Prostate gland (tissue), 2 donors: ENCODE measurements at regions not wholly inside any gene's neighbourhood (a gene's known extent, or its start where the extent isn't known, plus 50 kb on each side); places are given as distances from the start of the nearest gene placed in this dataset.

ENCODE experiments used
- DNase-seq: peaks from one replicate; pipeline ENCODE4 v3.0.0-alpha.2; 2019; ENCODE audit warnings: low spot score
- H3K27ac ChIP-seq, 2 donors: fragments of 200-600 bp; sonication (generic); 2 replicates each; pipeline ENCODE4 v1.5.1; 2017 to 2019
- H3K27me3 ChIP-seq: fragments of 200-600 bp; sonication (generic); replicated peaks from 2 replicates; pipeline ENCODE4 v1.5.1; 2019; ENCODE audit not compliant: insufficient read depth
- H3K36me3 ChIP-seq, 2 donors: fragments of 200-600 bp; sonication (generic); 1 replicate in 1 of 2; 2 replicates in 1 of 2; pipeline versions ENCODE4 v1.5.1 to v1.8.1; 2017 to 2019
- H3K4me1 ChIP-seq: fragments of 200-600 bp; sonication (generic); replicated peaks from 2 replicates; pipeline ENCODE4 v1.5.1; 2019
- H3K4me3 ChIP-seq, 2 donors: fragments of 200-600 bp; sonication (generic); 2 replicates each; pipeline ENCODE4 v1.5.1; 2017 to 2019
- H3K9me3 ChIP-seq: fragments of 200-600 bp; sonication (generic); 2 replicates; pipeline ENCODE4 v1.5.1; 2017
- CTCF ChIP-seq, 4 experiments: fragments of 200-600 bp in 2 of 4; fragments of 450-650 bp in 2 of 4; sonication (generic) in 2 of 4; IDR thresholded peaks; 1 replicate in 3 of 4; 2 replicates in 1 of 4; pipeline ENCODE4 v1.5.1; 2016 to 2019; ENCODE audit warnings: antibody characterized with exemption in 4 of 4, mild to moderate bottlenecking in 2 of 4, moderate library complexity in 2 of 4
- POLR2A ChIP-seq: fragments of 450-650 bp; IDR thresholded peaks from one replicate; pipeline ENCODE4 v1.6.1; 2016; ENCODE audit warnings: antibody characterized with exemption, mild to moderate bottlenecking
- POLR2AphosphoS5 ChIP-seq: sonication (generic); formaldehyde crosslinking; IDR thresholded peaks from one replicate; pipeline ENCODE4 v1.6.1; 2017; ENCODE audit warnings: antibody characterized with exemption
- WGBS: methylation state at CpG from one replicate; pipeline ENCODE4 v1.1.5; 2018; 5-methylcytosine and 5-hydroxymethylcytosine counted together
- intact Hi-C: fragments of 100-400 bp; cut with DNase I; formaldehyde crosslinking; loops from one replicate; pipeline ENCODE4 v1.14.2; 2022

- Histone ChIP-seq H3K36me3 (no peaks in the 10 kb centered on the region), H3K9me3 (no peaks in the 10 kb centered on the region), H3K4me3 (no peak overlapping the region), H3K27ac (no peak overlapping the region), H3K4me1 (no peaks in the 10 kb centered on the region), H3K27me3 (no peaks in the 10 kb centered on the region)
- TF ChIP-seq POLR2AphosphoS5 = no peak
- no peak for TF ChIP-seq CTCF (IDR thresholded peaks at IDR 0.05)
- no peak for TF ChIP-seq POLR2A
- no peak for DNase-seq
- intact Hi-C loops = no loop called here
- 98% methylated on average over 7 of the region's 7 CpGs for WGBS
These were observed 337.2 kb downstream of the RPS6KC1 start for GRCh38 chr1:213388199-213388598.

GRCh38 chr1:213389061-213389581, 338.1 kb downstream of the RPS6KC1 start:
- WGBS = 80% methylated on average over 20 of the region's 20 CpGs
- no peak overlapping the region for H3K4me3 ChIP-seq
- no peaks in the 10 kb centered on the region for H3K27me3 ChIP-seq
- H3K27ac ChIP-seq = no peak overlapping the region
- TF ChIP-seq POLR2A = no peak
- no peak for TF ChIP-seq POLR2AphosphoS5
- no peak for TF ChIP-seq CTCF (IDR thresholded peaks at IDR 0.05)
- no peaks in the 10 kb centered on the region for H3K9me3 ChIP-seq
- no peaks in the 10 kb centered on the region for H3K4me1 ChIP-seq
- H3K36me3 ChIP-seq = no peaks in the 10 kb centered on the region
- no peak for DNase-seq
- intact Hi-C loops = no loop called here

- Histone ChIP-seq H3K36me3 (no peaks in the 10 kb centered on the region), H3K9me3 (no peaks in the 10 kb centered on the region), H3K4me3 (no peak overlapping the region), H3K4me1 (no peaks in the 10 kb centered on the region), H3K27ac (no peak overlapping the region), H3K27me3 (no peaks in the 10 kb centered on the region)
- intact Hi-C loops = no loop called here
- no peak for DNase-seq
- TF ChIP-seq POLR2AphosphoS5 = no peak
- no peak for TF ChIP-seq CTCF (IDR thresholded peaks at IDR 0.05)
- no peak for TF ChIP-seq POLR2A
These were observed 340.4 kb downstream of the RPS6KC1 start for GRCh38 chr1:213391445-213391844.

GRCh38 chr1:213393860-213394259, 342.8 kb downstream of the RPS6KC1 start:
- H3K9me3 ChIP-seq = no peaks in the 10 kb centered on the region
- no peaks in the 10 kb centered on the region for H3K36me3 ChIP-seq
- no peaks in the 10 kb centered on the region for H3K27me3 ChIP-seq
- no peak overlapping the region for H3K27ac ChIP-seq
- no peak overlapping the region for H3K4me3 ChIP-seq
- no peak for DNase-seq
- TF ChIP-seq POLR2A (no peak), POLR2AphosphoS5 (no peak), CTCF (IDR thresholded peaks at IDR 0.05) (no peak)
- 89% methylated on average over 7 of the region's 7 CpGs for WGBS
- intact Hi-C loops = no loop called here
- H3K4me1 ChIP-seq = no peaks in the 10 kb centered on the region

GRCh38 chr1:213394837-213395236, 343.8 kb downstream of the RPS6KC1 start:
- Histone ChIP-seq H3K27me3 (no peaks in the 10 kb centered on the region), H3K4me3 (no peak overlapping the region), H3K4me1 (no peaks in the 10 kb centered on the region), H3K27ac (no peak overlapping the region), H3K36me3 (no peaks in the 10 kb centered on the region), H3K9me3 (no peaks in the 10 kb centered on the region)
- intact Hi-C loops = no loop called here
- TF ChIP-seq POLR2A (no peak), POLR2AphosphoS5 (no peak), CTCF (IDR thresholded peaks at IDR 0.05) (no peak)
- 88% methylated on average over 5 of the region's 5 CpGs for WGBS
- no peak for DNase-seq
